GM10266 (cell line): ENCODE measurements at regions not wholly inside any gene's neighbourhood (a gene's known extent, or its start where the extent isn't known, plus 50 kb on each side); places are given as distances from the start of the nearest gene placed in this dataset.
"Not testable (repeated sequence)": the region's sequence is repeated elsewhere in the genome, so short reads cannot be mapped to it uniquely, and the experiment has no call there.

Source experiments
- DNase-seq: peaks from one replicate; pipeline ENCODE4 v3.0.0; 2012; ENCODE audit errors: extremely low spot score
- TF ChIP-seq, protein P1 (sequence below): IDR thresholded peaks from 2 replicates; pipeline ENCODE4 v1.5.1; 2012; ENCODE audit warnings: mild to moderate bottlenecking, low read depth; ENCODE audit not compliant: control insufficient read depth, insufficient read depth; ENCODE audit errors: missing control alignments

GRCh38 chr4:125642645-125643044, 327.9 kb downstream of the FAT4 start:
- TF ChIP-seq, protein P1, sequence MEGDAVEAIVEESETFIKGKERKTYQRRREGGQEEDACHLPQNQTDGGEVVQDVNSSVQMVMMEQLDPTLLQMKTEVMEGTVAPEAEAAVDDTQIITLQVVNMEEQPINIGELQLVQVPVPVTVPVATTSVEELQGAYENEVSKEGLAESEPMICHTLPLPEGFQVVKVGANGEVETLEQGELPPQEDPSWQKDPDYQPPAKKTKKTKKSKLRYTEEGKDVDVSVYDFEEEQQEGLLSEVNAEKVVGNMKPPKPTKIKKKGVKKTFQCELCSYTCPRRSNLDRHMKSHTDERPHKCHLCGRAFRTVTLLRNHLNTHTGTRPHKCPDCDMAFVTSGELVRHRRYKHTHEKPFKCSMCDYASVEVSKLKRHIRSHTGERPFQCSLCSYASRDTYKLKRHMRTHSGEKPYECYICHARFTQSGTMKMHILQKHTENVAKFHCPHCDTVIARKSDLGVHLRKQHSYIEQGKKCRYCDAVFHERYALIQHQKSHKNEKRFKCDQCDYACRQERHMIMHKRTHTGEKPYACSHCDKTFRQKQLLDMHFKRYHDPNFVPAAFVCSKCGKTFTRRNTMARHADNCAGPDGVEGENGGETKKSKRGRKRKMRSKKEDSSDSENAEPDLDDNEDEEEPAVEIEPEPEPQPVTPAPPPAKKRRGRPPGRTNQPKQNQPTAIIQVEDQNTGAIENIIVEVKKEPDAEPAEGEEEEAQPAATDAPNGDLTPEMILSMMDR = no peak
- DNase-seq = no peak

DNA sequence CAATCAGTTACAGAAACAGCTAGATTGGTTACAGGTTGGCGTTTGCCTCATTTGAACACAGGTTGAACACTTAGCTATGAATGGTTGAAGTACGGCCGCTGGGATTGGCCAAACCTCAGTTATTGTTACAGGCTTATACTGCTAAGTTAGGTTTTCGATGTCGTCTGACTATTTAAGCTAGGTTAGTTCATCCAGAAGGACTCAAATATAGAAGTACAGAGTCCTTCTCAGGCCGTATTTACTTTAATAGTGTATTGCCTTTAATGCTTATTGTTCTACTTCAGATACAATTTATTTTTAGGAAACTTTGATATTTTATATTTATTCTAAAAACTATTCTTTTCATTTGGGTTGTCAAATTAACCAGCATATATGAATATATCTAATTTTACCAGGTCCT, 334.7 kb downstream of the FAT4 start:
- no peak for DNase-seq
- TF ChIP-seq, protein P1 = no peak

DNA sequence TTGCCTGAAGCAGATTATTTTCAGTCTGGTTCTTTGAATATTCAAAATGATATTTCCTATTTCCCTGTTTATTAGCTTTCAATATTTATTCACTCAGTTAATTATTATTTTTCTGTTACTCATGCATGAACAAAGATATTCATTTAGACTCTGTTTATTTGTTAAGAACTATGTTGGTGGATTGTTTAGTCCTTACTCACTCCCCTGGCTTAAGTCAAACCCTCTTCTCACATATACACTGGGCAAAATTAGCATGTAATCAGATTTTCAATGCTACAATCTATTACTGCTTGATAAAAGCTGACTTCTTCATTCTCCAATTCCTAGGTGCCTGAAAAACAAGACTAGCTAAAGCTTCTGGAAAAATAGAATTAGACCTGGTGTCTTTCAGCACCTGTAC, 335.8 kb downstream of the FAT4 start:
- DNase-seq = no peak
- TF ChIP-seq, protein P1 = no peak

GRCh38 chr4:125651707-125652357, 337.1 kb downstream of the FAT4 start:
- DNase-seq = not testable (repeated sequence)

DNA sequence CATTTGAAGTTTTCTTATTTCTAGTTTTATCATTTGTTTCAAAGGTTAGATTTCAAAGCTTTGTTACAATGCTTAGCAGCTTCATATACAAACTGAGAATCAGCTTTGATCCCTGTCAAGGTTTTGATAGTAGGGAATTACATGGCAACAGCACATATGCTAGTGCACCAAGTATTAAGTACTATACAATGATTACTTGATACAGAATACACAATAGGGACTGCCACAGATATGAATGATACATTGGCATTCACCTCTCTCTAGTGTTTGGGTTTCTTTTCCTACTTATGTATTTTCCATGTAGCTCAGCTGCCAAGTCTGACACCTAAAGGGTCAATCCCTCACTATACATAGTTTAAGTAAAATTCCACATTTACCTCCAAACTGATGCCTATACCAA, 344.0 kb downstream of the FAT4 start:
- no peak for DNase-seq
- TF ChIP-seq, protein P1 = no peak

GRCh38 chr4:125663896-125664767, 349.4 kb downstream of the FAT4 start:
- DNase-seq = no peak
- TF ChIP-seq, protein P1 = no peak

- TF ChIP-seq, protein P1 = no peak
- DNase-seq = no peak
Observed at GRCh38 chr4:125666635-125667034, 351.9 kb downstream of the FAT4 start.
